MM.1S (cell line): ENCODE measurements at regions not wholly inside any gene's neighbourhood (a gene's known extent, or its start where the extent isn't known, plus 50 kb on each side); places are given as distances from the start of the nearest gene placed in this dataset.

Source experiments
- CTCF ChIP-seq: fragments of 300-600 bp; sonication (generic); IDR thresholded peaks from 2 replicates; pipeline ENCODE4 v1.5.1; 2016; ENCODE audit warnings: antibody characterized with exemption, low read length, mixed read lengths
- EZH2 ChIP-seq: fragments of 300-600 bp; sonication (generic); optimal IDR thresholded peaks from 2 replicates; pipeline ENCODE3; 2017; ENCODE audit warnings: low read depth, mild to moderate bottlenecking, antibody characterized with exemption, low read length, mixed read lengths

GRCh38 chrX:142312591-142312990, 107.5 kb upstream of the MAGEC2 start:
- TF ChIP-seq CTCF (no peak), EZH2 (no peak)
